ENCODE measurements at regions not wholly inside any gene's neighbourhood (a gene's known extent, or its start where the extent isn't known, plus 50 kb on each side); places are given as distances from the start of the nearest gene placed in this dataset.

DNA sequence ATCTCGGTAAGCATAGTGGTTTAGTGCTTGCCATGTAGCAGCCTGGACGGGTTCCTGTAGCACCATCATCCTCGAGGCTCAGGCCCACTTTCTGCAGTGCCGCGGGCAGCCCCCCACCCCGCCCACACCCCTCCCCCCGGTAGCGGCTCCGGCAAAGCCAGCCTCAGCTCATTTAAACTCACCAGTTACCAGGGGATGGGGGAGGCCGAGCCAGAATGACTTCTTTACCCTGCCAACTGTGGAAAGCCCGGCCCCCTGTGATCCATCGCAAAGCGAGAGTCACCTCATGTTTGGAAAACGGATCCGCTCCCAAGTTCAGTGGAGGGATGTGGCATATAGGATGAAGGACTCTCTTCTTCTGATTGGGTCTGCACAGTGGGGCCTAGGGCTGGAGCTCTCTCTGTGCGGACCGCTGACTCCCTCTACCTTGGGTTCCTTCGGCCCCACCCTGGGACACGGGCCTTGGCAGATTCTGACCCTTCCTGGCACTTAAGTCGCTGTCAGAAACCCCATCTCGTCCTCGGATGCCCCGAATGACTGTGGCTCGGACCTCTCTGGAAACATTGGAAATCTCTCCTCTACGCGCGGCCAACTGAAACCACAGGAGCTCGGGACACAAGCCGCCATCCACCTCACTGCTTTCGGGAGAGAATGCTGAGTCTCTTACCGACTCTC lies 337.8 kb upstream of the DEFB115 start:
- intact Hi-C loops (cut with micrococcal nuclease) = no loop called here
- H3K36me3 Mint-ChIP-seq (ENCODE audit: insufficient read depth, unreplicated experiment) = peaks cover 5% of the 10 kb centered on the region

DNA sequence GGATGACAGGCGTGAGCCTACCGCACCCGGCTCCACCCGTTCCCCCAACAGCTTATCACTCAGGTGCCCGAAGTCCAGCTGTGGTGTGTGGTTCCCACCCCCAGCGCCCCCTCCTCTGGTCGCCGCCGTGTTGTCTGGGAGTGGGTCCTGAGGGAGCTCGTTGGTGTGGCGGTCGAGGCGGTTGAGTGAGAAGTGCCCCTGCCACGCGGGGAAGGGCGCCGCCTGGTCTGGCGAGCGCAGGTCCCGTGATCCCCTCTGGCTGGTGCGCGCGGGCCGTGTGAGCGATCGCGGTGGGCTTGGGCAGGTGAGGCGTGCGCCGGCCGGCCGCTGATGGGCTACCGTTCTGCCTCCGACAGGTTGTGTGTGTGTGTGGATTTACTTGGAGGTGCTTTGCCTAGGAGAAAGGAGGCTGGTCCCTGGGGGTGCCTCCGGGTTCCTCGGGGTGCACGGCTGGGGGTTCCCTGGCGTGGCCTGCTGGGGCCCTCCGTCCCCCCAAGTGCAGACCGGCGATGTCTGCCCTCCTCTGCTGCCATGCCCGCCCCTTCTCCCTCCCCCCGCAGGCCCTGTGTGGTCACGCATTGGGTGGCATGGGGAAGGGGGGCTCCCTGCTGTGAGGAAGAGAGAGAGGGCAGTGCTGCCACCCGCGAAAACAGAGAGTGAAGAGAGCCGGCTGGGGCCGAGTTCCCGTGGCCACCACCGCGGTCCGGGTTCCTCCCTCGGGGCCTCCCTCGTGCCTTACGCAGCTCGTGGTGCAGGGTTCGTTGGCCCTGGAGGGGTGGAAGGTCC lies 336.0 kb upstream of the DEFB115 start:
- DNase-seq (ENCODE audit: unreplicated experiment) = no peak
- peaks cover 5% of the 10 kb centered on the region for H3K36me3 Mint-ChIP-seq (ENCODE audit: insufficient read depth, unreplicated experiment)
- TF ChIP-seq, protein P1, sequence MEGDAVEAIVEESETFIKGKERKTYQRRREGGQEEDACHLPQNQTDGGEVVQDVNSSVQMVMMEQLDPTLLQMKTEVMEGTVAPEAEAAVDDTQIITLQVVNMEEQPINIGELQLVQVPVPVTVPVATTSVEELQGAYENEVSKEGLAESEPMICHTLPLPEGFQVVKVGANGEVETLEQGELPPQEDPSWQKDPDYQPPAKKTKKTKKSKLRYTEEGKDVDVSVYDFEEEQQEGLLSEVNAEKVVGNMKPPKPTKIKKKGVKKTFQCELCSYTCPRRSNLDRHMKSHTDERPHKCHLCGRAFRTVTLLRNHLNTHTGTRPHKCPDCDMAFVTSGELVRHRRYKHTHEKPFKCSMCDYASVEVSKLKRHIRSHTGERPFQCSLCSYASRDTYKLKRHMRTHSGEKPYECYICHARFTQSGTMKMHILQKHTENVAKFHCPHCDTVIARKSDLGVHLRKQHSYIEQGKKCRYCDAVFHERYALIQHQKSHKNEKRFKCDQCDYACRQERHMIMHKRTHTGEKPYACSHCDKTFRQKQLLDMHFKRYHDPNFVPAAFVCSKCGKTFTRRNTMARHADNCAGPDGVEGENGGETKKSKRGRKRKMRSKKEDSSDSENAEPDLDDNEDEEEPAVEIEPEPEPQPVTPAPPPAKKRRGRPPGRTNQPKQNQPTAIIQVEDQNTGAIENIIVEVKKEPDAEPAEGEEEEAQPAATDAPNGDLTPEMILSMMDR (IDR thresholded peaks at IDR 0.05; ENCODE audit: unreplicated experiment) = no peak
- H3K27me3 Mint-ChIP-seq (ENCODE audit: insufficient read depth, unreplicated experiment) = no peaks in the 10 kb centered on the region
- CTCF ChIA-PET = no interaction called here
- BruUV-seq (replicated peaks) = no TSS peak
- no peaks in the 10 kb centered on the region for H3K4me1 Mint-ChIP-seq (ENCODE audit: insufficient read depth, unreplicated experiment)
- intact Hi-C loops (cut with micrococcal nuclease) = no loop called here
- peaks cover 7% of the 10 kb centered on the region for H3K9me3 Mint-ChIP-seq (ENCODE audit: unreplicated experiment)
- POLR2A ChIA-PET = no interaction called here
- no peak overlapping the region for H3K27ac Mint-ChIP-seq (ENCODE audit: low read depth, unreplicated experiment)
- no peak overlapping the region for H3K4me3 Mint-ChIP-seq (ENCODE audit: unreplicated experiment)

More for the DNA sequence above, 337.8 kb upstream of the DEFB115 start:
- Mint-ChIP-seq H3K27ac (ENCODE audit: low read depth, unreplicated experiment) (no peak overlapping the region), H3K4me3 (ENCODE audit: unreplicated experiment) (no peak overlapping the region), H3K4me1 (ENCODE audit: insufficient read depth, unreplicated experiment) (no peaks in the 10 kb centered on the region), H3K27me3 (ENCODE audit: insufficient read depth, unreplicated experiment) (no peaks in the 10 kb centered on the region), H3K9me3 (ENCODE audit: unreplicated experiment) (peaks cover 7% of the 10 kb centered on the region)
- BruUV-seq (replicated peaks) = no TSS peak
- ChIA-PET CTCF (no interaction called here), POLR2A (no interaction called here)
- DNase-seq (ENCODE audit: unreplicated experiment) = no peak
- TF ChIP-seq, protein P1 (IDR thresholded peaks at IDR 0.05; ENCODE audit: unreplicated experiment) = no peak

DNA sequence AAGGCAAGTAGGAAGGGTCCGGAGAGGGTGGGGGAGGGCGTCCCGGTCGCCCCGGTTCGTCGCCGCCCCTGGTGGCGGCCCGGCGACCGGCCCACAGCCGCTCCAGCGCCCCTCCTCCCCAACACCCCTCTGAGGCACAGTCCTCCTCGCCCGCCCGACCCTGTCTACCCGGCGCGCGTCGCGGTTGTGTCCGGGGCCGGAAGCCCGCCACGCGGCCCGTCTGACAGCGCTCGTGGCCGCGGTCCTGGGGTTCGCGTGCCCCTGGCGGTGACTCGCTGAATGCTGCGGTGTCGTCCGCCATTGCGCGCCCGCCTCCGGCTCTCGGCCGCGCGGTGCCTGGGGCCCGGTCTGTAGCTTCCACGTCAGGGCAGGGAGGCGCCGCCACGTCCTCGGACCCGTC lies 335.3 kb upstream of the DEFB115 start:
- no peak for DNase-seq (ENCODE audit: unreplicated experiment)
- Mint-ChIP-seq H3K27ac (ENCODE audit: low read depth, unreplicated experiment) (no peak overlapping the region), H3K4me1 (ENCODE audit: insufficient read depth, unreplicated experiment) (no peaks in the 10 kb centered on the region), H3K36me3 (ENCODE audit: insufficient read depth, unreplicated experiment) (peaks cover 5% of the 10 kb centered on the region), H3K9me3 (ENCODE audit: unreplicated experiment) (peaks cover 13% of the 10 kb centered on the region), H3K4me3 (ENCODE audit: unreplicated experiment) (no peak overlapping the region), H3K27me3 (ENCODE audit: insufficient read depth, unreplicated experiment) (no peaks in the 10 kb centered on the region)
- intact Hi-C loops (cut with micrococcal nuclease) = no loop called here
- TF ChIP-seq, protein P1 (IDR thresholded peaks at IDR 0.05; ENCODE audit: unreplicated experiment) = no peak
- BruUV-seq (replicated peaks) = no TSS peak
- ChIA-PET POLR2A (no interaction called here), CTCF (no interaction called here)

DNA sequence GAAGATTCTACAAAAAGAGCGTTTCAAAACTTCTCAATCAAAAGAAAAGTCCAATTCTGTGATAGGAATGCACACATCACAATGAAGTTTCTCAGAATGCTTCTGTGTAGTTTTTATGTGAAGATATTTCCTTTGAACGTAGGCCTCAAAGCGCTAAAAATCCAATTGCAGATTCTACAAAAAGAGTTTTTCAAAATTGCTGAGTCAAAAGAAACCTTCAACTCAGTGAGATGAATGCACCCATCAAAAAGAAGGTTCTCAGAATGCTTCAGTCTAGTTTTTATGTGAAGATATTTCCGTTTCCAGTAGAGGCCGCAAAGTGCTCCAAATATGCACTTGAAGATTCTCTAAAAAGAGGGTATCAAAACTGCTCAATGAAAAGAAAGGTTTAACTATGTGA lies 319.7 kb upstream of the DEFB115 start:
- H3K27me3 Mint-ChIP-seq (ENCODE audit: insufficient read depth, unreplicated experiment) = no peaks in the 10 kb centered on the region
- POLR2A ChIA-PET = no interaction called here
- BruUV-seq (replicated peaks) = no TSS peak
- no peak overlapping the region for H3K4me3 Mint-ChIP-seq (ENCODE audit: unreplicated experiment)
- DNase-seq (ENCODE audit: unreplicated experiment) = no peak
- no peak overlapping the region for H3K27ac Mint-ChIP-seq (ENCODE audit: low read depth, unreplicated experiment)
- intact Hi-C loops (cut with micrococcal nuclease) = no loop called here
- CTCF ChIA-PET = no interaction called here
- no peaks in the 10 kb centered on the region for H3K4me1 Mint-ChIP-seq (ENCODE audit: insufficient read depth, unreplicated experiment)
- H3K36me3 Mint-ChIP-seq (ENCODE audit: insufficient read depth, unreplicated experiment) = no peaks in the 10 kb centered on the region
- TF ChIP-seq, protein P1 (IDR thresholded peaks at IDR 0.05; ENCODE audit: unreplicated experiment) = no peak
- H3K9me3 Mint-ChIP-seq (ENCODE audit: unreplicated experiment) = peaks cover 11% of the 10 kb centered on the region

Data from MCF 10A (cell line).